K562 (cell line): ENCODE measurements at regions not wholly inside any gene's neighbourhood (a gene's known extent, or its start where the extent isn't known, plus 50 kb on each side); places are given as distances from the start of the nearest gene placed in this dataset.

Experiments used
- CTBP1 ChIP-seq: fragments of 450-650 bp; IDR thresholded peaks from 2 replicates; pipeline ENCODE4 v1.6.1; 2016; ENCODE audit warnings: borderline replicate concordance
- ELK1 ChIP-seq: sonication (generic); formaldehyde crosslinking; IDR thresholded peaks from 2 replicates; pipeline ENCODE4 v1.8.1; 2022; ENCODE audit warnings: missing genetic modification reagents
- GTF2B ChIP-seq: IDR thresholded peaks from 2 replicates; pipeline ENCODE4 v1.6.1; 2011; ENCODE audit not compliant: insufficient read length; ENCODE audit errors: extremely low read depth
- IRF2 ChIP-seq: sonication (generic); formaldehyde crosslinking; IDR thresholded peaks from 2 replicates; pipeline ENCODE4 v1.8.1; 2022; ENCODE audit warnings: mild to moderate bottlenecking, missing genetic modification reagents
- JUND ChIP-seq, 2 experiments: IDR thresholded peaks; 2 replicates in 1 of 2; 3 replicates in 1 of 2; pipeline ENCODE4 v1.6.1; 2011; ENCODE audit warnings: borderline replicate concordance in 2 of 2, low read depth in 2 of 2, low read length in 2 of 2, improper control_type of control experiment in 1 of 2, missing biosample characterization in 1 of 2, missing genetic modification characterization in 1 of 2, missing genetic modification reagents in 1 of 2
- KLF6 ChIP-seq: fragments of 250-450 bp; sonication (Bioruptor Pico); IDR thresholded peaks from 2 replicates; pipeline ENCODE4 v1.4.0; 2020; ENCODE audit warnings: mild to moderate bottlenecking, moderate library complexity, borderline replicate concordance
- LARP7 ChIP-seq: fragments of 450-650 bp; IDR thresholded peaks from 2 replicates; pipeline ENCODE4 v1.6.1; 2016
- MXI1 ChIP-seq: IDR thresholded peaks from 2 replicates; pipeline ENCODE4 v1.6.1; 2011; ENCODE audit warnings: low read depth, mild to moderate bottlenecking, improper control_type of control experiment, low read length
- NRF1 ChIP-seq, 2 experiments: fragments of 450-650 bp; IDR thresholded peaks in 1 of 2; conservative IDR thresholded peaks in 1 of 2; 2 replicates each; pipeline ENCODE4 v1.6.1; 2014; ENCODE audit warnings: mild to moderate bottlenecking in 2 of 2
- REST ChIP-seq, 2 experiments: fragments of 450-650 bp; formaldehyde crosslinking in 1 of 2; IDR thresholded peaks; 2 replicates each; pipeline versions ENCODE4 v1.4.0 to v1.6.1; 2014 to 2020; ENCODE audit warnings: mild to moderate bottlenecking in 2 of 2, borderline replicate concordance in 1 of 2, low read depth in 1 of 2
- SAFB ChIP-seq: fragments of 200-400 bp; formaldehyde crosslinking; IDR thresholded peaks from 2 replicates; pipeline ENCODE4 v1.6.1; 2017; ENCODE audit warnings: low read depth, low read length, borderline replicate concordance
- SIN3B ChIP-seq: fragments of 450-650 bp; IDR thresholded peaks from 2 replicates; pipeline ENCODE4 v1.6.1; 2017; ENCODE audit warnings: low read depth, mild to moderate bottlenecking, moderate library complexity
- TAF1 ChIP-seq: IDR thresholded peaks from 2 replicates; pipeline ENCODE4 v1.6.1; 2011; ENCODE audit warnings: mild to moderate bottlenecking, low read length, moderate library complexity; ENCODE audit not compliant: insufficient read depth, control insufficient read depth, severe bottlenecking; ENCODE audit errors: extremely low read depth
- ZNF165 ChIP-seq: fragments of 250-450 bp; sonication (Bioruptor Pico); IDR thresholded peaks from 2 replicates; pipeline ENCODE4 v1.4.0; 2020; ENCODE audit warnings: borderline replicate concordance
- ZNF311 ChIP-seq: fragments of 250-450 bp; sonication (Bioruptor Pico); IDR thresholded peaks from 2 replicates; pipeline ENCODE4 v1.4.0; 2020; ENCODE audit warnings: mild to moderate bottlenecking, moderate library complexity
- ZNF695 ChIP-seq: fragments of 450-650 bp; formaldehyde crosslinking; IDR thresholded peaks from 2 replicates; pipeline ENCODE4 v1.4.0; 2020; ENCODE audit warnings: mild to moderate bottlenecking, moderate library complexity

GRCh38 chr20:29079769-29080690, 2177.4 kb upstream of the DEFB115 start (continued):
- TF ChIP-seq ELK1 (CRISPR knock-in tag) (no peak), LARP7 (no peak), GTF2B (no peak), ZNF311 (no peak), NRF1 (conservative IDR thresholded peaks at IDR 0.05 in 1 of 2, IDR thresholded peaks at IDR 0.05 in 1 of 2) (peak; percentile 17 to 46; a peak in 2 of 4 replicates), ZNF695 (no peak), TAF1 (peak; percentile 78), SIN3B (peak; percentile 22; the same call in 1 of the 2 replicates), JUND (IDR thresholded peaks at IDR 0.05; ENCODE audit: borderline replicate concordance, low read depth, low read length) (no peak), JUND (tag; IDR thresholded peaks at IDR 0.05; ENCODE audit: borderline replicate concordance, low read depth, low read length) (peak; percentile 44; the same call in 1 of the 3 replicates), ZNF165 (CRISPR knock-in tag) (no peak), REST (IDR thresholded peaks at IDR 0.05; ENCODE audit: borderline replicate concordance) (no peak), REST (CRISPR knock-in tag; IDR thresholded peaks at IDR 0.05; ENCODE audit: low read depth) (no peak), CTBP1 (no peak), MXI1 (no peak), SAFB (no peak), IRF2 (CRISPR knock-in tag) (no peak), KLF6 (CRISPR knock-in tag) (no peak)
